ENCODE measurements at regions not wholly inside any gene's neighbourhood (a gene's known extent, or its start where the extent isn't known, plus 50 kb on each side); places are given as distances from the start of the nearest gene placed in this dataset.

GRCh38 chr7:45401155-45401554 lies 173.0 kb upstream of the ADCY1 start:
- H3K36me3 Mint-ChIP-seq (ENCODE audit: low read depth), result peaks cover 2% of the 10 kb centered on the region
- no peak for TF ChIP-seq CTCF (IDR thresholded peaks at IDR 0.05)
- H3K27ac Mint-ChIP-seq (ENCODE audit: unreplicated experiment), result no peak overlapping the region
- DNase-seq (ENCODE audit: low spot score), result no peak
- no peak overlapping the region for H3K4me3 Mint-ChIP-seq (ENCODE audit: unreplicated experiment)
- peaks cover 7% of the 10 kb centered on the region for H3K9me3 Mint-ChIP-seq (ENCODE audit: low read depth)
- no peaks in the 10 kb centered on the region for H3K27me3 Mint-ChIP-seq (ENCODE audit: low read depth)
- no peaks in the 10 kb centered on the region for H3K4me1 Mint-ChIP-seq (ENCODE audit: low read depth)

- H3K4me3 Mint-ChIP-seq (ENCODE audit: unreplicated experiment), result no peak overlapping the region
- peaks cover 2% of the 10 kb centered on the region for H3K36me3 Mint-ChIP-seq (ENCODE audit: low read depth)
- no peak overlapping the region for H3K27ac Mint-ChIP-seq (ENCODE audit: unreplicated experiment)
Measured at GRCh38 chr7:45401851-45402250, 172.3 kb upstream of the ADCY1 start.

GRCh38 chr7:45402480-45403218 lies 171.5 kb upstream of the ADCY1 start:
- H3K9me3 Mint-ChIP-seq (ENCODE audit: low read depth), result peaks cover 7% of the 10 kb centered on the region
- no peaks in the 10 kb centered on the region for H3K27me3 Mint-ChIP-seq (ENCODE audit: low read depth)
- no peak for DNase-seq (ENCODE audit: low spot score)
- TF ChIP-seq CTCF (IDR thresholded peaks at IDR 0.05), result no peak
- H3K4me3 Mint-ChIP-seq (ENCODE audit: unreplicated experiment), result no peak overlapping the region
- H3K27ac Mint-ChIP-seq (ENCODE audit: unreplicated experiment), result no peak overlapping the region
- no peaks in the 10 kb centered on the region for H3K4me1 Mint-ChIP-seq (ENCODE audit: low read depth)
- peaks cover 2% of the 10 kb centered on the region for H3K36me3 Mint-ChIP-seq (ENCODE audit: low read depth)

More at GRCh38 chr7:45401851-45402250, 172.3 kb upstream of the ADCY1 start:
- H3K27me3 Mint-ChIP-seq (ENCODE audit: low read depth), result no peaks in the 10 kb centered on the region
- no peak for TF ChIP-seq CTCF (IDR thresholded peaks at IDR 0.05)
- DNase-seq (ENCODE audit: low spot score), result no peak
- no peaks in the 10 kb centered on the region for H3K4me1 Mint-ChIP-seq (ENCODE audit: low read depth)
- H3K9me3 Mint-ChIP-seq (ENCODE audit: low read depth), result peaks cover 7% of the 10 kb centered on the region

GRCh38 chr7:45404622-45405021 lies 169.5 kb upstream of the ADCY1 start:
- H3K36me3 Mint-ChIP-seq (ENCODE audit: low read depth), result peaks cover 2% of the 10 kb centered on the region
- H3K27me3 Mint-ChIP-seq (ENCODE audit: low read depth), result peaks cover 3% of the 10 kb centered on the region
- no peak for TF ChIP-seq CTCF (IDR thresholded peaks at IDR 0.05)
- no peak overlapping the region for H3K4me3 Mint-ChIP-seq (ENCODE audit: unreplicated experiment)
- no peak for DNase-seq (ENCODE audit: low spot score)
- no peaks in the 10 kb centered on the region for H3K4me1 Mint-ChIP-seq (ENCODE audit: low read depth)
- H3K27ac Mint-ChIP-seq (ENCODE audit: unreplicated experiment), result no peak overlapping the region
- peaks cover 7% of the 10 kb centered on the region for H3K9me3 Mint-ChIP-seq (ENCODE audit: low read depth)

- H3K4me3 Mint-ChIP-seq (ENCODE audit: unreplicated experiment), result no peak overlapping the region
- H3K36me3 Mint-ChIP-seq (ENCODE audit: low read depth), result peaks cover 2% of the 10 kb centered on the region
- H3K4me1 Mint-ChIP-seq (ENCODE audit: low read depth), result no peaks in the 10 kb centered on the region
- peaks cover 13% of the 10 kb centered on the region for H3K9me3 Mint-ChIP-seq (ENCODE audit: low read depth)
- no peak overlapping the region for H3K27ac Mint-ChIP-seq (ENCODE audit: unreplicated experiment)
- DNase-seq (ENCODE audit: low spot score), result no peak
- peaks cover 3% of the 10 kb centered on the region for H3K27me3 Mint-ChIP-seq (ENCODE audit: low read depth)
- TF ChIP-seq CTCF (IDR thresholded peaks at IDR 0.05), result no peak
Measured at GRCh38 chr7:45407730-45408408, 166.3 kb upstream of the ADCY1 start.

All from chondrocyte (in vitro differentiated cells).